ENCODE measurements at regions not wholly inside any gene's neighbourhood (a gene's known extent, or its start where the extent isn't known, plus 50 kb on each side); places are given as distances from the start of the nearest gene placed in this dataset.

DNA sequence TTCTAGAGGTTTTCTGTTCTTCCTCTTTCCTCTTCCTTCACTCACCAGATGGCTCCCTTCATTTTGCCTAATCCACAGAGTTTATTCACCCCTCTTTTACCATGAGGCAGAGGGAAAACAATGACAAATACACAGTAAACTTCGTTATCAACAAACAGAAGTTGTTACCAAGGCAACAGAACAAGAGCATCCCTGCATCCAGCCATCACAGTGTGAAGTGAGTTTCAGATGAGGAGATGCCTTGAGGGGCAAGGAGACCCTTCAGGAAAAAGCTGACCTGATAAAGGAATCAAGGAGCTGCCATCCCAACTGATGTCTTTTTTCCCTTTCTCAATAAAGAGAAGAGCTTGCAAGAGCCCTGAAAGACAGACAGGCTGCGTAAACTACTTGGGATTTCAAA is 195.3 kb downstream of the BRINP2 start:
- TF ChIP-seq, protein P1, sequence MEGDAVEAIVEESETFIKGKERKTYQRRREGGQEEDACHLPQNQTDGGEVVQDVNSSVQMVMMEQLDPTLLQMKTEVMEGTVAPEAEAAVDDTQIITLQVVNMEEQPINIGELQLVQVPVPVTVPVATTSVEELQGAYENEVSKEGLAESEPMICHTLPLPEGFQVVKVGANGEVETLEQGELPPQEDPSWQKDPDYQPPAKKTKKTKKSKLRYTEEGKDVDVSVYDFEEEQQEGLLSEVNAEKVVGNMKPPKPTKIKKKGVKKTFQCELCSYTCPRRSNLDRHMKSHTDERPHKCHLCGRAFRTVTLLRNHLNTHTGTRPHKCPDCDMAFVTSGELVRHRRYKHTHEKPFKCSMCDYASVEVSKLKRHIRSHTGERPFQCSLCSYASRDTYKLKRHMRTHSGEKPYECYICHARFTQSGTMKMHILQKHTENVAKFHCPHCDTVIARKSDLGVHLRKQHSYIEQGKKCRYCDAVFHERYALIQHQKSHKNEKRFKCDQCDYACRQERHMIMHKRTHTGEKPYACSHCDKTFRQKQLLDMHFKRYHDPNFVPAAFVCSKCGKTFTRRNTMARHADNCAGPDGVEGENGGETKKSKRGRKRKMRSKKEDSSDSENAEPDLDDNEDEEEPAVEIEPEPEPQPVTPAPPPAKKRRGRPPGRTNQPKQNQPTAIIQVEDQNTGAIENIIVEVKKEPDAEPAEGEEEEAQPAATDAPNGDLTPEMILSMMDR (IDR thresholded peaks at IDR 0.05; ENCODE audit: low read depth, low read length, missing input control), result no peak
- TF ChIP-seq RAD21 (IDR thresholded peaks at IDR 0.05) (no peak), YY1 (IDR thresholded peaks at IDR 0.05) (no peak)
- TF ChIP-seq, protein P2, sequence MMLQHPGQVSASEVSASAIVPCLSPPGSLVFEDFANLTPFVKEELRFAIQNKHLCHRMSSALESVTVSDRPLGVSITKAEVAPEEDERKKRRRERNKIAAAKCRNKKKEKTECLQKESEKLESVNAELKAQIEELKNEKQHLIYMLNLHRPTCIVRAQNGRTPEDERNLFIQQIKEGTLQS (IDR thresholded peaks at IDR 0.05), result no peak
